DMS53 treated with DMSO at 0.1 percent for 48 hours (cell line): ENCODE measurements at regions not wholly inside any gene's neighbourhood (a gene's known extent, or its start where the extent isn't known, plus 50 kb on each side); places are given as distances from the start of the nearest gene placed in this dataset.

ENCODE experiments used
- DNase-seq: peaks from one replicate; lab custom pipeline; 2025; ENCODE audit not compliant: unreplicated experiment; lab: John Stamatoyannopoulos, UW

GRCh38 chr3:88921986-88922385, 185.4 kb upstream of the EPHA3 start:
- DNase-seq = no peak

GRCh38 chr3:88926221-88926620, 181.2 kb upstream of the EPHA3 start:
- no peak for DNase-seq

GRCh38 chr3:88930611-88931010, 176.8 kb upstream of the EPHA3 start:
- no peak for DNase-seq

- no peak for DNase-seq
Measured at GRCh38 chr3:88936831-88937230, 170.6 kb upstream of the EPHA3 start.

GRCh38 chr3:88940296-88940695, 167.1 kb upstream of the EPHA3 start:
- no peak for DNase-seq

GRCh38 chr3:88947013-88947412, 160.4 kb upstream of the EPHA3 start:
- no peak for DNase-seq

- DNase-seq = no peak
Measured at GRCh38 chr3:88954853-88955252, 152.6 kb upstream of the EPHA3 start.

- DNase-seq = no peak
Measured at GRCh38 chr3:88955274-88955673, 152.1 kb upstream of the EPHA3 start.

GRCh38 chr3:88957711-88958439, 149.5 kb upstream of the EPHA3 start:
- DNase-seq = no peak

- no peak for DNase-seq
Measured at GRCh38 chr3:88960019-88960418, 147.4 kb upstream of the EPHA3 start.

- DNase-seq = no peak
Measured at GRCh38 chr3:88963003-88963402, 144.4 kb upstream of the EPHA3 start.

- no peak for DNase-seq
Measured at GRCh38 chr3:88979760-88980159, 127.7 kb upstream of the EPHA3 start.

GRCh38 chr3:88983458-88983857, 124.0 kb upstream of the EPHA3 start:
- DNase-seq = no peak

- DNase-seq = no peak
Measured at GRCh38 chr3:88984256-88984655, 123.2 kb upstream of the EPHA3 start.

- no peak for DNase-seq
Measured at GRCh38 chr3:88984832-88985231, 122.6 kb upstream of the EPHA3 start.

GRCh38 chr3:88985491-88985890, 121.9 kb upstream of the EPHA3 start:
- no peak for DNase-seq

GRCh38 chr3:88986834-88987233, 120.6 kb upstream of the EPHA3 start:
- DNase-seq = no peak

- no peak for DNase-seq
Measured at GRCh38 chr3:88987776-88988175, 119.6 kb upstream of the EPHA3 start.

GRCh38 chr3:88988906-88989305, 118.5 kb upstream of the EPHA3 start:
- DNase-seq = no peak

- no peak for DNase-seq
Measured at GRCh38 chr3:88991496-88991895, 115.9 kb upstream of the EPHA3 start.

- no peak for DNase-seq
Measured at GRCh38 chr3:88996691-88997090, 110.7 kb upstream of the EPHA3 start.

GRCh38 chr3:88997260-88997659, 110.2 kb upstream of the EPHA3 start:
- no peak for DNase-seq

GRCh38 chr3:89000886-89001285, 106.5 kb upstream of the EPHA3 start:
- DNase-seq = no peak
